Panc1 (cell line): ENCODE measurements at regions not wholly inside any gene's neighbourhood (a gene's known extent, or its start where the extent isn't known, plus 50 kb on each side); places are given as distances from the start of the nearest gene placed in this dataset.
A peak's percentile ranks its signal among the peaks of the same experiment; 100 is the strongest.

Experiments
- ATAC-seq: fragments of 200-7000 bp; cut with Tn5 transposase; 2 replicates; pipeline ENCODE4 v1.9.1; 2020; ENCODE audit warnings: mild to moderate bottlenecking, moderate library complexity
- BruUV-seq: library from RNA; stranded (reverse); fragments of 400-500 nt; replicated peaks from 2 replicates; lab custom pipeline; 2021; lab: Mats Ljungman, UMichigan
- CTCF ChIA-PET: fragments of 300-600 bp; sonication (Branson Sonifier 250); formaldehyde crosslinking; loops from one replicate; lab custom pipeline; 2022; ENCODE audit warnings: antibody characterized with exemption; lab: Charles Lee
- POLR2A ChIA-PET: fragments of 300-600 bp; sonication (Branson Sonifier 250); formaldehyde crosslinking; loops from one replicate; lab custom pipeline; 2022; ENCODE audit warnings: antibody characterized with exemption; lab: Charles Lee
- DNase-seq: peaks from one replicate; pipeline ENCODE4 v3.0.0-alpha.2; 2010; ENCODE audit warnings: low read depth, low spot score
- H3K27ac ChIP-seq: 2 replicates; pipeline ENCODE4 v1.5.1; 2011; ENCODE audit warnings: mild to moderate bottlenecking, low read length, inconsistent platforms
- H3K27me3 ChIP-seq: fragments of 200-500 bp; sonication (Bioruptor generic); 2 replicates; pipeline ENCODE4 v1.6.0; 2014; ENCODE audit warnings: low read length, inconsistent platforms; ENCODE audit not compliant: control insufficient read depth, insufficient read depth
- H3K36me3 ChIP-seq: fragments of 200-500 bp; sonication (Bioruptor generic); 2 replicates; pipeline ENCODE4 v1.5.1; 2014; ENCODE audit warnings: inconsistent platforms, mild to moderate bottlenecking, low read length, moderate library complexity; ENCODE audit not compliant: control insufficient read depth, insufficient read depth
- H3K4me1 ChIP-seq: 2 replicates; pipeline ENCODE4 v1.5.1; 2011; ENCODE audit warnings: inconsistent platforms, mild to moderate bottlenecking, low read length, moderate library complexity; ENCODE audit not compliant: control insufficient read depth, insufficient read depth
- H3K4me3 ChIP-seq, 2 experiments: 2 replicates each; pipeline ENCODE4 v1.5.1; 2011 to 2012; ENCODE audit warnings: low read depth in 2 of 2, low read length in 2 of 2, mild to moderate bottlenecking in 2 of 2, inconsistent platforms in 1 of 2, moderate library complexity in 1 of 2
- H3K9me3 ChIP-seq: fragments of 200-500 bp; sonication (Bioruptor generic); 2 replicates; pipeline ENCODE4 v1.5.1; 2014; ENCODE audit warnings: low read depth, mild to moderate bottlenecking, inconsistent platforms, low read length, moderate library complexity; ENCODE audit not compliant: control insufficient read depth, insufficient read depth
- CTCF ChIP-seq: fragments of 450-650 bp; IDR thresholded peaks from 2 replicates; pipeline ENCODE4 v1.5.1; 2017; ENCODE audit warnings: mild to moderate bottlenecking
- POLR2AphosphoS5 ChIP-seq: IDR thresholded peaks from 2 replicates; pipeline ENCODE4 v1.6.1; 2012; ENCODE audit warnings: mild to moderate bottlenecking, low read depth, low read length, moderate library complexity
- REST ChIP-seq, 2 experiments: IDR thresholded peaks; 2 replicates each; pipeline ENCODE4 v1.6.1; 2011 to 2012; ENCODE audit warnings: low read depth in 2 of 2, control low read depth in 1 of 2, low read length in 1 of 2, mild to moderate bottlenecking in 1 of 2, moderate library complexity in 1 of 2; ENCODE audit not compliant: insufficient read depth in 1 of 2
- SIN3A ChIP-seq: IDR thresholded peaks from 2 replicates; pipeline ENCODE4 v1.6.1; 2012; ENCODE audit warnings: low read depth, mild to moderate bottlenecking, low read length, moderate library complexity, borderline replicate concordance; ENCODE audit not compliant: insufficient read depth
- TCF7L2 ChIP-seq: IDR thresholded peaks from 2 replicates; pipeline ENCODE4 v1.6.1; 2011; ENCODE audit warnings: mild to moderate bottlenecking, low read depth, low read length, inconsistent platforms
- in situ Hi-C: cut with HindIII; loops from 2 replicates; pipeline ENCODE4 v1.10.0; 2016; ENCODE audit warnings: low sequenced_read_pairs, low pct_unique_long_range_greater_than_20kb
- intact Hi-C: fragments of 100-400 bp; cut with micrococcal nuclease; formaldehyde crosslinking; loops from one replicate; pipeline ENCODE4 v1.10.0; 2022; ENCODE audit not compliant: unreplicated experiment

- CTCF ChIA-PET, result no interaction called here
Measured at GRCh38 chrX:848386-848785, 217.8 kb downstream of the SHOX start.

DNA sequence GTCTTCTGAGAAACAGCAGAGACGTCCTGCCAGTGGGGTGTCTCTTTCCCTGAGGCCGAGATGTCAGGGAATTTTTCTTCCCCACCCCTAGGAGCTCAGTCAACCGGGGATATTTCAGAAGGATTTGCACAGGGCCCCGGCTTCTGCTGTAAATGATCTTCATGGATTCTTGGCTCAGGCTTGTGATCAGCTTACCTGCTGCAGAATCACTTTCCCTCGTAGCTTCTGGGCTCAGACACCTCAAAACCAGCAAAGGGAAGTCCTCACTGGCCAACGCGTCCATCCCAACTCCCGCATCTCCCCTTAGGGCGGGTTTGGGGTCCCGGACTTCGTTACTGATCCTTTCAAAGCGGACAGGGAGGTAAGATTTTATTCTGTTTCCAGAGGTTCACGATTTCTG, 212.7 kb downstream of the SHOX start:
- intact Hi-C loops (no loop called here), in situ Hi-C loops (no loop called here)
- ChIA-PET CTCF (no interaction called here), POLR2A (no interaction called here)
- no peak for ATAC-seq
- no peaks in the 10 kb centered on the region for H3K27me3 ChIP-seq
- no peak for DNase-seq
- H3K27ac ChIP-seq, result no peak overlapping the region
- no peaks in the 10 kb centered on the region for H3K9me3 ChIP-seq
- TF ChIP-seq SIN3A, result no peak
- no peak for TF ChIP-seq TCF7L2
- no peak for TF ChIP-seq REST (IDR thresholded peaks at IDR 0.05; ENCODE audit: insufficient read depth in 1 of 2, low read depth in 2 of 2, low read length in 1 of 2)
- TF ChIP-seq POLR2AphosphoS5, result no peak
- no peak for TF ChIP-seq CTCF
- H3K4me3 ChIP-seq, result no peak overlapping the region
- no peaks in the 10 kb centered on the region for H3K36me3 ChIP-seq
- no peaks in the 10 kb centered on the region for H3K4me1 ChIP-seq
- BruUV-seq, result no TSS peak

More at GRCh38 chrX:848386-848785, 217.8 kb downstream of the SHOX start:
- Histone ChIP-seq H3K4me3 (no peak overlapping the region), H3K27me3 (no peaks in the 10 kb centered on the region), H3K36me3 (no peaks in the 10 kb centered on the region), H3K4me1 (no peaks in the 10 kb centered on the region), H3K27ac (no peak overlapping the region), H3K9me3 (no peaks in the 10 kb centered on the region)
- intact Hi-C loops (no loop called here), in situ Hi-C loops (no loop called here)
- BruUV-seq, result no TSS peak
- DNase-seq (no peak), ATAC-seq (0 out of 2 replicates have a peak, but pooled peaks have one; percentile 45)
- TF ChIP-seq CTCF (no peak), TCF7L2 (no peak), REST (IDR thresholded peaks at IDR 0.05; ENCODE audit: insufficient read depth in 1 of 2, low read depth in 2 of 2, low read length in 1 of 2) (no peak), POLR2AphosphoS5 (no peak), SIN3A (no peak)
- POLR2A ChIA-PET, result no interaction called here
